Stomach (tissue), 8 donors: ENCODE measurements at regions not wholly inside any gene's neighbourhood (a gene's known extent, or its start where the extent isn't known, plus 50 kb on each side); places are given as distances from the start of the nearest gene placed in this dataset.

Source experiments
- DNase-seq, 2 donors: peaks; one replicate each; pipeline versions ENCODE4 v3.0.0 to v3.0.0-alpha.2; 2013 to 2019
- H3K27ac ChIP-seq, 5 donors: fragments of 200-600 bp in 4 of 5; sonication (generic) in 4 of 5; one replicate each; pipeline ENCODE4 v1.5.1; 2013 to 2019; ENCODE audit warnings: mild to moderate bottlenecking in 1 of 5, moderate library complexity in 1 of 5
- H3K27me3 ChIP-seq, 3 donors: fragments of 200-600 bp; sonication (generic); one replicate each; pipeline ENCODE4 v1.5.1; 2017 to 2019; ENCODE audit warnings: mixed run types in 1 of 3
- H3K36me3 ChIP-seq, 4 donors: fragments of 200-600 bp; sonication (generic); 1 replicate in 3 of 4; 2 replicates in 1 of 4; pipeline ENCODE4 v1.5.1; 2016 to 2019
- H3K4me1 ChIP-seq, 4 donors: fragments of 200-600 bp; sonication (generic); one replicate each; pipeline ENCODE4 v1.5.1; 2016 to 2019
- H3K4me3 ChIP-seq, 4 donors: fragments of 200-600 bp; sonication (generic) in 3 of 4; one replicate each; pipeline ENCODE4 v1.5.1; 2016 to 2019; ENCODE audit warnings: mild to moderate bottlenecking in 1 of 4
- H3K9me3 ChIP-seq, 4 donors: fragments of 200-600 bp; sonication (generic); one replicate each; pipeline ENCODE4 v1.5.1; 2016 to 2019
- EP300 ChIP-seq: sonication (generic); formaldehyde crosslinking; IDR thresholded peaks from one replicate; pipeline ENCODE4 v1.6.1; 2017; ENCODE audit warnings: antibody characterized with exemption
- POLR2A ChIP-seq, 4 donors: fragments of 450-650 bp; IDR thresholded peaks; one replicate each; pipeline ENCODE4 v1.6.1; 2016; ENCODE audit warnings: antibody characterized with exemption in 4 of 4, control low read depth in 2 of 4, mild to moderate bottlenecking in 1 of 4, moderate library complexity in 1 of 4
- POLR2AphosphoS5 ChIP-seq, 3 donors: sonication (generic); formaldehyde crosslinking; IDR thresholded peaks; one replicate each; pipeline ENCODE4 v1.6.1; 2016; ENCODE audit warnings: antibody characterized with exemption in 3 of 3
- WGBS, 5 donors: extraction: QIAGEN DNeasy Blood & Tissue Kit in 3 of 5; methylation state at CpG; one replicate each; pipeline versions ENCODE4 v1.1.5 to v1.1.7; 2013 to 2018; 5-methylcytosine and 5-hydroxymethylcytosine counted together
- intact Hi-C: fragments of 100-400 bp; cut with DNase I; formaldehyde crosslinking; loops from one replicate; pipeline ENCODE4 v1.15.1; 2023; ENCODE audit warnings: low total_unique reads
- TF ChIP-seq, protein P1 (sequence below), 7 experiments: fragments of 450-650 bp in 4 of 7; fragments of 200-600 bp in 3 of 7; sonication (generic) in 3 of 7; IDR thresholded peaks; one replicate each; pipeline ENCODE4 v1.5.1; 2016 to 2019; ENCODE audit warnings: antibody characterized with exemption in 7 of 7, control low read depth in 2 of 7, mild to moderate bottlenecking in 1 of 7
- donor health status: healthy with polysubstance abuse.
- donor health status: Bipolar disorder and iron deficiency.
- donor health status: healthy.

DNA sequence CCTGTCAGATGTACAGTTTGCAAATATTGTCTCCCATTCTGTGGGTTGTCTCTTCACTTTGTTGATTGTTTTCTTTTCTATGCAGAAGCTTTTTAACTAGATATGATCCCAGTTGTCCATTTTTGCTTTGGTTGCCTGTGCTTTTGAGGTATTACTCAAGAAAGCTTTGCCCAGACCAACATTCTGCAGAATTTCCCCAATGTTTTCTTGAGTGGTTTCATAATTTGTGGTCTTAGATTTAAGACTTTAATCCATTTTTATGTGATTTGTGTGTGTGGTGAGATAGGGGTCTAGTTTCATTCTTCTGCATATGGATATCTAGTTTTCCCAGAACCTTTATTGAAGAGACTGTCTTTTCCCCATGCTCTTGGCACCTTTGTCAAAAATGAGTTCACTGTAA lies 116.9 kb downstream of the DUSP10 start:
- TF ChIP-seq POLR2AphosphoS5 (IDR thresholded peaks at IDR 0.05) = no peak
- no peak for TF ChIP-seq POLR2A (IDR thresholded peaks at IDR 0.05)
- no peak for TF ChIP-seq EP300
- TF ChIP-seq, protein P1, sequence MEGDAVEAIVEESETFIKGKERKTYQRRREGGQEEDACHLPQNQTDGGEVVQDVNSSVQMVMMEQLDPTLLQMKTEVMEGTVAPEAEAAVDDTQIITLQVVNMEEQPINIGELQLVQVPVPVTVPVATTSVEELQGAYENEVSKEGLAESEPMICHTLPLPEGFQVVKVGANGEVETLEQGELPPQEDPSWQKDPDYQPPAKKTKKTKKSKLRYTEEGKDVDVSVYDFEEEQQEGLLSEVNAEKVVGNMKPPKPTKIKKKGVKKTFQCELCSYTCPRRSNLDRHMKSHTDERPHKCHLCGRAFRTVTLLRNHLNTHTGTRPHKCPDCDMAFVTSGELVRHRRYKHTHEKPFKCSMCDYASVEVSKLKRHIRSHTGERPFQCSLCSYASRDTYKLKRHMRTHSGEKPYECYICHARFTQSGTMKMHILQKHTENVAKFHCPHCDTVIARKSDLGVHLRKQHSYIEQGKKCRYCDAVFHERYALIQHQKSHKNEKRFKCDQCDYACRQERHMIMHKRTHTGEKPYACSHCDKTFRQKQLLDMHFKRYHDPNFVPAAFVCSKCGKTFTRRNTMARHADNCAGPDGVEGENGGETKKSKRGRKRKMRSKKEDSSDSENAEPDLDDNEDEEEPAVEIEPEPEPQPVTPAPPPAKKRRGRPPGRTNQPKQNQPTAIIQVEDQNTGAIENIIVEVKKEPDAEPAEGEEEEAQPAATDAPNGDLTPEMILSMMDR (IDR thresholded peaks at IDR 0.05) = no peak
- intact Hi-C loops = no loop called here

DNA sequence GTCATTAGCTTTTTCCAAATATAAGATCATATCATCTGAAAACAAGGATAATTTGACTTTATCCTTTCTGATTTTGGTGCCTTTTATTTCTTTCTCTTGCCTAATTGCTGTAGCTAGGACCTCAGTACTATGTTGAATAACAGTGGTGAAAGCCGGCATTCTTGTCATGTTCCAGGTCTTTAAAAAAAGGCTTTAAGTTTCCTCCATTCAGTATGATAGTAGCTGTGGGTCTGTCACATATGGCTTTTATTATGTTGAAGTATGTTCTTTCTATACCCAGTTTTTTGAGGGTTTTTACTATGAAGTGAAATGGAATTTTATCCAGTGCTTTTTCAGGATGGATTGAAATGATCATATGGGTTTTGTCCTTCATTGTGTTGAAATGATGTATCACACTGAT lies 115.8 kb downstream of the DUSP10 start:
- H3K4me1 ChIP-seq = no peaks in the 10 kb centered on the region
- H3K9me3 ChIP-seq = no peaks in the 10 kb centered on the region
- TF ChIP-seq POLR2A (IDR thresholded peaks at IDR 0.05) (no peak), EP300 (no peak), POLR2AphosphoS5 (IDR thresholded peaks at IDR 0.05) (no peak)
- TF ChIP-seq, protein P1 (IDR thresholded peaks at IDR 0.05) = no peak
- no peaks in the 10 kb centered on the region for H3K27me3 ChIP-seq
- intact Hi-C loops = no loop called here
- no peak for DNase-seq
- H3K4me3 ChIP-seq = no peak overlapping the region
- H3K27ac ChIP-seq = no peak overlapping the region
- no peaks in the 10 kb centered on the region for H3K36me3 ChIP-seq
- 89 to 98% (median 94%) methylated on average over 1 of the region's 1 CpG for WGBS, 5 donors

More for the DNA sequence above, 116.9 kb downstream of the DUSP10 start:
- H3K27ac ChIP-seq = no peak overlapping the region
- no peak for DNase-seq
- H3K36me3 ChIP-seq = no peaks in the 10 kb centered on the region
- H3K4me1 ChIP-seq = no peaks in the 10 kb centered on the region
- H3K27me3 ChIP-seq = no peaks in the 10 kb centered on the region
- H3K9me3 ChIP-seq = no peaks in the 10 kb centered on the region
- H3K4me3 ChIP-seq = no peak overlapping the region

DNA sequence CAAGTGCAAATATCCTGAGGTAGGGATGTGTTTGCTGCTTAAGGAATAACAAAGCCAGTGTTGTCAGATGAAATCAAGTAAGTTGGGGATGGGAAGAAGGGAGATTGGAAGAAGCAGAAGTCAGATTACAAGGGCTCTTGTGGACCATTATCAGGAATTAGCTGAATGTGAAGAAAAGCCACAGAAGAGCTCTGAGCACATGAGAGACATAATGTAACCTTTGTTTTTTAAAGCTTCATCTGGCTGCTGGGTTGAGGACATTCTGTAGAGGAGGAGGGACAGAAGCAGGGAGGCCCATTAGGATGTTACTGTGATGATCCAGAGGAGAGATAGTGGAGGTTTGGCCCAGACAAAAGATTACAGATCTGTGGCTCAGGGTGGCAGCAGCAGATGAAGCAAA lies 111.7 kb downstream of the DUSP10 start:
- Histone ChIP-seq H3K36me3 (no peaks in the 10 kb centered on the region), H3K4me3 (no peak overlapping the region), H3K27me3 (no peaks in the 10 kb centered on the region), H3K4me1 (no peaks in the 10 kb centered on the region), H3K9me3 (no peaks in the 10 kb centered on the region), H3K27ac (no peak overlapping the region)
- TF ChIP-seq, protein P1 (IDR thresholded peaks at IDR 0.05) = no peak
- intact Hi-C loops = no loop called here
- DNase-seq = no peak

GRCh38 chr1:221631556-221631955 lies 110.3 kb downstream of the DUSP10 start:
- no peaks in the 10 kb centered on the region for H3K36me3 ChIP-seq
- H3K27ac ChIP-seq = no peak overlapping the region
- H3K4me3 ChIP-seq = no peak overlapping the region
- no peak for TF ChIP-seq POLR2A (IDR thresholded peaks at IDR 0.05)
- no peak for DNase-seq
- intact Hi-C loops = no loop called here
- H3K4me1 ChIP-seq = no peaks in the 10 kb centered on the region
- H3K27me3 ChIP-seq = no peaks in the 10 kb centered on the region
- no peaks in the 10 kb centered on the region for H3K9me3 ChIP-seq

DNA sequence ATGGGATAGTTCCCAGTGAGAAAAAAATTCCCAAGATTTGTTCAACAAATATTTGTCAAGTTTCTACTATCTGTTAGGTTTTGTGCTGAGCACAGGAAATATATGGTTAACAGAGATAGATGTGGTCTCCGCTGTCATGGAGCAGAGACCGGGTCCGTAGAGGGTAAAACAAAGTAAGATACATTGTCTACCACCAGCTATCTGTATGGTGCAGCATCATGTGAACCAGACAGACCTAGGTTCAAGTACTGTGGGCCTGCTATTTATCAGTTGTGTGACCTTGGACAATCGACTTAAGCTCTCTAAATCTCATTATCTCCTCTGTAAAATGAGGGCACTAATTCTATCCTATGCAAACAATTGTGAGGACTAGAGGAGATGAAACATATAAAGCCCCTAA lies 109.8 kb downstream of the DUSP10 start:
- DNase-seq = no peak
- Histone ChIP-seq H3K27me3 (no peaks in the 10 kb centered on the region), H3K9me3 (no peaks in the 10 kb centered on the region), H3K4me1 (no peaks in the 10 kb centered on the region), H3K4me3 (no peak overlapping the region), H3K27ac (no peak overlapping the region), H3K36me3 (no peaks in the 10 kb centered on the region)
- intact Hi-C loops = no loop called here
- TF ChIP-seq POLR2AphosphoS5 (IDR thresholded peaks at IDR 0.05) = no peak
- TF ChIP-seq, protein P1 (IDR thresholded peaks at IDR 0.05) = no peak
- TF ChIP-seq EP300 = no peak
- no peak for TF ChIP-seq POLR2A (IDR thresholded peaks at IDR 0.05)
- 28 to 45% (median 43%) methylated on average over 4 of the region's 4 CpGs for WGBS, 5 donors
